K562 (cell line): ENCODE measurements at regions not wholly inside any gene's neighbourhood (a gene's known extent, or its start where the extent isn't known, plus 50 kb on each side); places are given as distances from the start of the nearest gene placed in this dataset.
A peak's percentile ranks its signal among the peaks of the same experiment; 100 is the strongest.

Source experiments
- CEBPG ChIP-seq, 3 experiments: fragments of 200-800 bp in 1 of 3; sonication (Bioruptor generic) in 1 of 3; sonication (generic) in 1 of 3; formaldehyde crosslinking in 1 of 3; IDR thresholded peaks in 2 of 3; conservative IDR thresholded peaks in 1 of 3; 2 replicates each; pipeline versions ENCODE4 v1.6.1 to v1.8.0; 2016 to 2022; ENCODE audit warnings: missing compliant biosample characterization in 2 of 3, missing genetic modification characterization in 2 of 3, mild to moderate bottlenecking in 1 of 3, missing genetic modification reagents in 1 of 3
- E2F3 ChIP-seq: fragments of 250-450 bp; sonication (Bioruptor Pico); IDR thresholded peaks from 2 replicates; pipeline ENCODE4 v1.4.0; 2020; ENCODE audit warnings: mild to moderate bottlenecking
- HCFC1 ChIP-seq: IDR thresholded peaks from 2 replicates; pipeline ENCODE4 v1.6.1; 2012; ENCODE audit warnings: low read depth, low read length, improper control_type of control experiment
- HLTF ChIP-seq: fragments of 450-650 bp; IDR thresholded peaks from 2 replicates; pipeline ENCODE4 v1.6.1; 2016
- HMGN3 ChIP-seq: IDR thresholded peaks from 2 replicates; pipeline ENCODE4 v1.6.1; 2011; ENCODE audit warnings: borderline replicate concordance, low read depth, mild to moderate bottlenecking, mixed read lengths, low read length; ENCODE audit not compliant: insufficient read length; ENCODE audit errors: extremely low read depth
- KDM5B ChIP-seq: fragments of 200-600 bp; sonication (generic); IDR thresholded peaks from 2 replicates; pipeline ENCODE4 v1.6.1; 2012; ENCODE audit warnings: low read depth, mild to moderate bottlenecking, moderate library complexity, low read length, control low read depth, inconsistent platforms; ENCODE audit not compliant: insufficient replicate concordance
- MEF2D ChIP-seq: conservative IDR thresholded peaks from 2 replicates; pipeline ENCODE4 v1.6.1; 2016; ENCODE audit warnings: low read depth, missing genetic modification characterization, missing compliant biosample characterization
- MTA3 ChIP-seq: fragments of 450-650 bp; formaldehyde crosslinking; IDR thresholded peaks from 2 replicates; pipeline ENCODE4 v1.6.1; 2017; ENCODE audit warnings: mild to moderate bottlenecking, borderline replicate concordance
- NR4A1 ChIP-seq, 2 experiments: fragments of 250-450 bp in 1 of 2; fragments of 450-650 bp in 1 of 2; sonication (Bioruptor Pico) in 1 of 2; IDR thresholded peaks; 2 replicates each; pipeline versions ENCODE4 v1.4.0 to v1.6.1; 2016 to 2020; ENCODE audit warnings: mild to moderate bottlenecking in 2 of 2, missing compliant biosample characterization in 1 of 2, missing genetic modification characterization in 1 of 2, moderate library complexity in 1 of 2
- SMAD3 ChIP-seq: fragments of 450-650 bp; formaldehyde crosslinking; conservative IDR thresholded peaks from 2 replicates; pipeline ENCODE4 v1.4.0; 2020; ENCODE audit warnings: mild to moderate bottlenecking
- TEAD1 ChIP-seq, 2 experiments: fragments of 450-650 bp in 1 of 2; sonication (generic) in 1 of 2; formaldehyde crosslinking; IDR thresholded peaks; 2 replicates each; pipeline versions ENCODE4 v1.4.0 to v1.8.0; 2020 to 2022; ENCODE audit warnings: mild to moderate bottlenecking in 2 of 2, missing genetic modification reagents in 1 of 2
- ZNF41 ChIP-seq: fragments of 250-450 bp; sonication (Bioruptor Pico); conservative IDR thresholded peaks from 2 replicates; pipeline ENCODE4 v1.4.0; 2020; ENCODE audit warnings: mild to moderate bottlenecking
- ZNF431 ChIP-seq: sonication (generic); formaldehyde crosslinking; IDR thresholded peaks from 2 replicates; pipeline ENCODE4 v1.8.0; 2022; ENCODE audit warnings: mild to moderate bottlenecking, missing genetic modification reagents
- ZNF507 ChIP-seq: conservative IDR thresholded peaks from 2 replicates; pipeline ENCODE4 v1.6.1; 2017; ENCODE audit warnings: missing genetic modification characterization, missing compliant biosample characterization
- ZNF583 ChIP-seq: fragments of 250-450 bp; sonication (Bioruptor Pico); IDR thresholded peaks from 2 replicates; pipeline ENCODE4 v1.4.0; 2020
- ZNF668 ChIP-seq: fragments of 250-450 bp; sonication (Bioruptor Pico); IDR thresholded peaks from 2 replicates; pipeline ENCODE4 v1.8.0; 2022; ENCODE audit warnings: mild to moderate bottlenecking, inconsistent platforms
- TF ChIP-seq, protein P1 (sequence below): fragments of 450-650 bp; formaldehyde crosslinking; IDR thresholded peaks from 2 replicates; pipeline ENCODE4 v1.4.0; 2022; ENCODE audit warnings: mild to moderate bottlenecking, moderate library complexity
- TF ChIP-seq, protein P2 (sequence below): fragments of 250-450 bp; sonication (Bioruptor Pico); IDR thresholded peaks from 2 replicates; pipeline ENCODE4 v1.4.0; 2020; ENCODE audit warnings: mild to moderate bottlenecking, moderate library complexity
- TF ChIP-seq, protein P3 (sequence below): fragments of 150-350 bp; conservative IDR thresholded peaks from 2 replicates; pipeline ENCODE4 v1.6.1; 2014; ENCODE audit warnings: low read length
- TF ChIP-seq, protein P4 (sequence below): fragments of 200-800 bp; sonication (Bioruptor generic); IDR thresholded peaks from 2 replicates; pipeline ENCODE4 v1.6.1; 2017; ENCODE audit warnings: missing genetic modification characterization, missing compliant biosample characterization

DNA sequence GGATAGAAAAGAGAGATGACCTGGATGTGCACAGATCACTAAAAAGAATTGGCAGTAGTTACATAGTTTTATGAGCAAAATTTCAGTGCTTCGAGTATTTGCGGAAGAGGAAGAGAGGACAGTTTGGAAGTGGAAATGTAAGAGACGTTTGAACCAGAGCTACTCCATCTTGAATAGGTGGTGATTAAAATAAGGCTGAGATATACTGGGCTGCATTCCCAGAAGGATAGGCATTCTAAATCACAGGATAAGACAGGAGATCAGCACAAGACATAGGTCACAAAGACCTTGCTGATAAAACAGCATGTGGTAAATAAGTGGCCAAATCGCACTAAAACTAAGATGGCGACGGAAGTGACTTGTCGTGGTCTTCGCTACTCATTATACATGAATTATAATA is 453.3 kb downstream of the COL11A1 start (continued):
- TF ChIP-seq NR4A1 (CRISPR knock-in tag; IDR thresholded peaks at IDR 0.05) (peak; percentile 73; the same call in 1 of the 2 replicates), NR4A1 (tag; IDR thresholded peaks at IDR 0.05) (no peak), SMAD3 (CRISPR knock-in tag) (peak; percentile 87), ZNF41 (CRISPR knock-in tag) (peak; percentile 79; the same call in 1 of the 2 replicates), ZNF583 (no peak), E2F3 (CRISPR knock-in tag) (0 out of 2 replicates have a peak, but pooled peaks have one; percentile 34), HMGN3 (no peak), TEAD1 (CRISPR knock-in tag; IDR thresholded peaks at IDR 0.05) (peak in 1 of 2 experiments; percentile 55; a peak in 1 of 4 replicates), ZNF507 (tag) (no peak), CEBPG (CRISPR knock-in tag; IDR thresholded peaks at IDR 0.05) (no peak), CEBPG (tag; conservative IDR thresholded peaks at IDR 0.05 in 1 of 2, IDR thresholded peaks at IDR 0.05 in 1 of 2) (no peak), HCFC1 (no peak), KDM5B (no peak), ZNF431 (CRISPR knock-in tag) (no peak), ZNF668 (CRISPR knock-in tag) (no peak), MTA3 (no peak), HLTF (no peak), MEF2D (tag) (peak; percentile 88)
- TF ChIP-seq, protein P1, sequence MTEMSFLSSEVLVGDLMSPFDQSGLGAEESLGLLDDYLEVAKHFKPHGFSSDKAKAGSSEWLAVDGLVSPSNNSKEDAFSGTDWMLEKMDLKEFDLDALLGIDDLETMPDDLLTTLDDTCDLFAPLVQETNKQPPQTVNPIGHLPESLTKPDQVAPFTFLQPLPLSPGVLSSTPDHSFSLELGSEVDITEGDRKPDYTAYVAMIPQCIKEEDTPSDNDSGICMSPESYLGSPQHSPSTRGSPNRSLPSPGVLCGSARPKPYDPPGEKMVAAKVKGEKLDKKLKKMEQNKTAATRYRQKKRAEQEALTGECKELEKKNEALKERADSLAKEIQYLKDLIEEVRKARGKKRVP (CRISPR knock-in tag): peak; percentile 85
- TF ChIP-seq, protein P2, sequence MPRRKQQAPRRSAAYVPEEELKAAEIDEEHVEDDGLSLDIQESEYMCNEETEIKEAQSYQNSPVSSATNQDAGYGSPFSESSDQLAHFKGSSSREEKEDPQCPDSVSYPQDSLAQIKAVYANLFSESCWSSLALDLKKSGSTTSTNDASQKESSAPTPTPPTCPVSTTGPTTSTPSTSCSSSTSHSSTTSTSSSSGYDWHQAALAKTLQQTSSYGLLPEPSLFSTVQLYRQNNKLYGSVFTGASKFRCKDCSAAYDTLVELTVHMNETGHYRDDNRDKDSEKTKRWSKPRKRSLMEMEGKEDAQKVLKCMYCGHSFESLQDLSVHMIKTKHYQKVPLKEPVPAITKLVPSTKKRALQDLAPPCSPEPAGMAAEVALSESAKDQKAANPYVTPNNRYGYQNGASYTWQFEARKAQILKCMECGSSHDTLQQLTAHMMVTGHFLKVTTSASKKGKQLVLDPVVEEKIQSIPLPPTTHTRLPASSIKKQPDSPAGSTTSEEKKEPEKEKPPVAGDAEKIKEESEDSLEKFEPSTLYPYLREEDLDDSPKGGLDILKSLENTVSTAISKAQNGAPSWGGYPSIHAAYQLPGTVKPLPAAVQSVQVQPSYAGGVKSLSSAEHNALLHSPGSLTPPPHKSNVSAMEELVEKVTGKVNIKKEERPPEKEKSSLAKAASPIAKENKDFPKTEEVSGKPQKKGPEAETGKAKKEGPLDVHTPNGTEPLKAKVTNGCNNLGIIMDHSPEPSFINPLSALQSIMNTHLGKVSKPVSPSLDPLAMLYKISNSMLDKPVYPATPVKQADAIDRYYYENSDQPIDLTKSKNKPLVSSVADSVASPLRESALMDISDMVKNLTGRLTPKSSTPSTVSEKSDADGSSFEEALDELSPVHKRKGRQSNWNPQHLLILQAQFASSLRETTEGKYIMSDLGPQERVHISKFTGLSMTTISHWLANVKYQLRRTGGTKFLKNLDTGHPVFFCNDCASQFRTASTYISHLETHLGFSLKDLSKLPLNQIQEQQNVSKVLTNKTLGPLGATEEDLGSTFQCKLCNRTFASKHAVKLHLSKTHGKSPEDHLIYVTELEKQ: peak; percentile 76; the same call in 1 of the 2 replicates
- TF ChIP-seq, protein P3, sequence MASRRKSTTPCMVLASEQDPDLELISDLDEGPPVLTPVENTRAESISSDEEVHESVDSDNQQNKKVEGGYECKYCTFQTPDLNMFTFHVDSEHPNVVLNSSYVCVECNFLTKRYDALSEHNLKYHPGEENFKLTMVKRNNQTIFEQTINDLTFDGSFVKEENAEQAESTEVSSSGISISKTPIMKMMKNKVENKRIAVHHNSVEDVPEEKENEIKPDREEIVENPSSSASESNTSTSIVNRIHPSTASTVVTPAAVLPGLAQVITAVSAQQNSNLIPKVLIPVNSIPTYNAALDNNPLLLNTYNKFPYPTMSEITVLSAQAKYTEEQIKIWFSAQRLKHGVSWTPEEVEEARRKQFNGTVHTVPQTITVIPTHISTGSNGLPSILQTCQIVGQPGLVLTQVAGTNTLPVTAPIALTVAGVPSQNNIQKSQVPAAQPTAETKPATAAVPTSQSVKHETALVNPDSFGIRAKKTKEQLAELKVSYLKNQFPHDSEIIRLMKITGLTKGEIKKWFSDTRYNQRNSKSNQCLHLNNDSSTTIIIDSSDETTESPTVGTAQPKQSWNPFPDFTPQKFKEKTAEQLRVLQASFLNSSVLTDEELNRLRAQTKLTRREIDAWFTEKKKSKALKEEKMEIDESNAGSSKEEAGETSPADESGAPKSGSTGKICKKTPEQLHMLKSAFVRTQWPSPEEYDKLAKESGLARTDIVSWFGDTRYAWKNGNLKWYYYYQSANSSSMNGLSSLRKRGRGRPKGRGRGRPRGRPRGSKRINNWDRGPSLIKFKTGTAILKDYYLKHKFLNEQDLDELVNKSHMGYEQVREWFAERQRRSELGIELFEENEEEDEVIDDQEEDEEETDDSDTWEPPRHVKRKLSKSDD: no peak
- TF ChIP-seq, protein P4, sequence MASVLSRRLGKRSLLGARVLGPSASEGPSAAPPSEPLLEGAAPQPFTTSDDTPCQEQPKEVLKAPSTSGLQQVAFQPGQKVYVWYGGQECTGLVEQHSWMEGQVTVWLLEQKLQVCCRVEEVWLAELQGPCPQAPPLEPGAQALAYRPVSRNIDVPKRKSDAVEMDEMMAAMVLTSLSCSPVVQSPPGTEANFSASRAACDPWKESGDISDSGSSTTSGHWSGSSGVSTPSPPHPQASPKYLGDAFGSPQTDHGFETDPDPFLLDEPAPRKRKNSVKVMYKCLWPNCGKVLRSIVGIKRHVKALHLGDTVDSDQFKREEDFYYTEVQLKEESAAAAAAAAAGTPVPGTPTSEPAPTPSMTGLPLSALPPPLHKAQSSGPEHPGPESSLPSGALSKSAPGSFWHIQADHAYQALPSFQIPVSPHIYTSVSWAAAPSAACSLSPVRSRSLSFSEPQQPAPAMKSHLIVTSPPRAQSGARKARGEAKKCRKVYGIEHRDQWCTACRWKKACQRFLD (CRISPR knock-in tag): peak; percentile 58; the same call in 1 of the 2 replicates
- TF ChIP-seq, all 486 proteins: peak for 50
